Astrocyte of the cerebellum (primary cell): ENCODE measurements at regions not wholly inside any gene's neighbourhood (a gene's known extent, or its start where the extent isn't known, plus 50 kb on each side); places are given as distances from the start of the nearest gene placed in this dataset.

Experiments used
- DNase-seq: peaks from one replicate; pipeline ENCODE4 v3.0.0-alpha.2; 2011; ENCODE audit warnings: low read depth
- H3K4me3 ChIP-seq: 2 replicates; pipeline ENCODE4 v1.5.1; 2011; ENCODE audit warnings: mild to moderate bottlenecking, low read depth, low read length, moderate library complexity
- in situ Hi-C: cut with HindIII; loops from 2 replicates; pipeline ENCODE4 v1.10.0; 2017; ENCODE audit warnings: low sequenced_read_pairs
- TF ChIP-seq, protein P1 (sequence below): IDR thresholded peaks from 2 replicates; pipeline ENCODE4 v1.5.1; 2012; ENCODE audit warnings: low read length, low read depth, moderate library complexity, mild to moderate bottlenecking; ENCODE audit errors: missing control alignments

DNA sequence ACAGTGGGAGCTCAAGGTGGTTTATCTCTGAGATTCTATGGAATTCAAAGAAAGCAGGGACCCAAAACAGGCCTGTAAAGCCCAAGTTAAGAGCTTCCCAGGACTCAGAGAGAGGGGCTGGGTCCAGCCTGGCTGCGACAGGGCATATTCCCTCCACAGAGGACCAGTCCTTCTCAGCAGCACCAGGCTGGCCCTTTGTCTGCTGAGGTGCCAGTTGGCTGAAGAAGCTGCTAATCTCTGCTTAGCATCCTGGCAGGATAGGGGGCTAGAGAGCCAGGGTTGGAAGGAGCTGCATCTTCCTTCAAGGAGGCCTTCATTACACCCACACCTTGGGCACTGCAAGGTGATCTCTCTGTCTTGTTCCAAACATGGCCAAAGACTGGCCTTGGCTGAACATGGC is 68.3 kb upstream of the TUNAR start:
- TF ChIP-seq, protein P1, sequence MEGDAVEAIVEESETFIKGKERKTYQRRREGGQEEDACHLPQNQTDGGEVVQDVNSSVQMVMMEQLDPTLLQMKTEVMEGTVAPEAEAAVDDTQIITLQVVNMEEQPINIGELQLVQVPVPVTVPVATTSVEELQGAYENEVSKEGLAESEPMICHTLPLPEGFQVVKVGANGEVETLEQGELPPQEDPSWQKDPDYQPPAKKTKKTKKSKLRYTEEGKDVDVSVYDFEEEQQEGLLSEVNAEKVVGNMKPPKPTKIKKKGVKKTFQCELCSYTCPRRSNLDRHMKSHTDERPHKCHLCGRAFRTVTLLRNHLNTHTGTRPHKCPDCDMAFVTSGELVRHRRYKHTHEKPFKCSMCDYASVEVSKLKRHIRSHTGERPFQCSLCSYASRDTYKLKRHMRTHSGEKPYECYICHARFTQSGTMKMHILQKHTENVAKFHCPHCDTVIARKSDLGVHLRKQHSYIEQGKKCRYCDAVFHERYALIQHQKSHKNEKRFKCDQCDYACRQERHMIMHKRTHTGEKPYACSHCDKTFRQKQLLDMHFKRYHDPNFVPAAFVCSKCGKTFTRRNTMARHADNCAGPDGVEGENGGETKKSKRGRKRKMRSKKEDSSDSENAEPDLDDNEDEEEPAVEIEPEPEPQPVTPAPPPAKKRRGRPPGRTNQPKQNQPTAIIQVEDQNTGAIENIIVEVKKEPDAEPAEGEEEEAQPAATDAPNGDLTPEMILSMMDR: no peak
- DNase-seq: no peak
- in situ Hi-C loops: no loop called here
- H3K4me3 ChIP-seq: no peak overlapping the region

DNA sequence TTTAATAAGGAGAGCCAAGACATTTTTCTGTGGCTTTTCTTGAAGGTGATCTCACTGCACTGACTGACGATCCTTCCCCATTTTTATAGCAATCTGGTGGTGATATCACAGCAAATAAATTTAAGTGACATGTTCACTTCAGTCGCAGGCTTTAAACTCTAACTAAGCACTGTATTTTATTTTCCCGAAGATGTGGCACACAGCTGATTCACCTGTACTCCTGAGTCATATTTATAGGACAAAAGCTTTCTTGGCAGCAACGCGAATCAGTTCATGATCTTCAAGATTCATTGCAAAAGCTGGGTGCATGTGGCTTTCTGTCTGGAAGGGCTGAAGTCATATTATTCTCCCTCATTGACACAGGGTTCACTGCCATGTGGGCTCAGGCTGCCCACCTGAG is 79.8 kb upstream of the TUNAR start:
- TF ChIP-seq, protein P1: no peak
- in situ Hi-C loops: no loop called here
- H3K4me3 ChIP-seq: no peak overlapping the region

DNA sequence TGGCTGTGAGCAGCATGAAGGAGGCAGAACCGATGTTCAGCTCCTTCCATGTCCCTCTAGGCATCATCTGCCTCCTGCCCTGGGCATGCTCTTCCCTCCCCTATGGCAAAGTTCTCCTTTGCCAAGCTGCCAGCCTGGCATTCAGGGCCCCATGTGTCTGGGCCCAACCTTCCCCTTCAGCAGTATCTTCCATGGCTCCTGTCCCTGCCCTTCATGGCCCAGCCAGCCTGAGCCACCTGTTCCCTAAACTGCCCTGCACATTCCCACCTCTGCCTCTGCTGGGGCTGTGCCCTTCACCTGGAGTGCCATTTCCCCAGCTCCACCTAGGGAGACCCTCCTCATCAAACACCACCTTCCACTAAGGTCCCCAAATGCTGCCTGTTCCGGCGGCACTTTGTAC is 74.0 kb upstream of the TCL1A start:
- TF ChIP-seq, protein P1: no peak
- in situ Hi-C loops: no loop called here
- no peak overlapping the region for H3K4me3 ChIP-seq
- DNase-seq: no peak

More for the DNA sequence above, 79.8 kb upstream of the TUNAR start:
- no peak for DNase-seq

DNA sequence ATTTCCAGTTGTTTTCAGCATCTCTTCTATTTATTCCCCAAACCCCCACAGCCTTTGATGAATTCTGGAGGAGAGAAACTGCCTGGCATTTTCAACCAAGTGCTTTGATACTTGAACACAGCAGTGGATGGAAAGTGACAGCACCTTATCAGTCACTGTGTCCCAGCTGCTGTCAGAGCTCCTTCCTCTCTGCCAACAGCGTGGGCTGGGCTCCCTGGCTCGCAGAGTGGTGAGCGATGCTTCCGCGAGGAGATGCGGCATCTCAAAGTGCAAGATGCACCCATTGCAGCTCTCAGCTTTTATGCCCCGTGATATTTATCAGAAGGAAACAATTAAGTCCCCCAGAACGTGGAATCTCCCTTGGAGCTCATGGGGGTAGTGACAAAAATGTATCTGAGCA is 72.6 kb upstream of the TCL1A start:
- TF ChIP-seq, protein P1: no peak
- DNase-seq: no peak
- in situ Hi-C loops: no loop called here
- no peak overlapping the region for H3K4me3 ChIP-seq

DNA sequence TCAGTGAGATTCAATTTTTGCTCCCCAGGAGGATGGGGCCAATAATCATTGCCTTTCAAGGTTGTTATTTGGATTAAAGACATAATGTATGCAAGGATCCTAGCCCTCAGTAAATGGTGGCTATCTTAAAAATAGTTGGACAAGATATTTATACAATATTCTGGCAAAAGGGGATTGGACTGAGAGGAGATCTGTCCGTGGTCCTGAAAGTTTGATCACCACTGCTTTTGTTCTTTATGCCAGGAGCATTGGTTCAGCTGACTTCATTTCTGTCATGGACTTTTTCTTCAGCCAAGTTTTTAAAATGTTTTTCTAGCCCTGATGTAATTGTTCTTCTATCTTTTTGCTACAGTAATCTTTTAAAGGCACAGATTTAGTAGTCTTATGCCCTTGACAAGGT is 70.2 kb upstream of the TCL1A start:
- no peak overlapping the region for H3K4me3 ChIP-seq
- TF ChIP-seq, protein P1: no peak
- DNase-seq: peak; percentile 16
- in situ Hi-C loops: no loop called here

DNA sequence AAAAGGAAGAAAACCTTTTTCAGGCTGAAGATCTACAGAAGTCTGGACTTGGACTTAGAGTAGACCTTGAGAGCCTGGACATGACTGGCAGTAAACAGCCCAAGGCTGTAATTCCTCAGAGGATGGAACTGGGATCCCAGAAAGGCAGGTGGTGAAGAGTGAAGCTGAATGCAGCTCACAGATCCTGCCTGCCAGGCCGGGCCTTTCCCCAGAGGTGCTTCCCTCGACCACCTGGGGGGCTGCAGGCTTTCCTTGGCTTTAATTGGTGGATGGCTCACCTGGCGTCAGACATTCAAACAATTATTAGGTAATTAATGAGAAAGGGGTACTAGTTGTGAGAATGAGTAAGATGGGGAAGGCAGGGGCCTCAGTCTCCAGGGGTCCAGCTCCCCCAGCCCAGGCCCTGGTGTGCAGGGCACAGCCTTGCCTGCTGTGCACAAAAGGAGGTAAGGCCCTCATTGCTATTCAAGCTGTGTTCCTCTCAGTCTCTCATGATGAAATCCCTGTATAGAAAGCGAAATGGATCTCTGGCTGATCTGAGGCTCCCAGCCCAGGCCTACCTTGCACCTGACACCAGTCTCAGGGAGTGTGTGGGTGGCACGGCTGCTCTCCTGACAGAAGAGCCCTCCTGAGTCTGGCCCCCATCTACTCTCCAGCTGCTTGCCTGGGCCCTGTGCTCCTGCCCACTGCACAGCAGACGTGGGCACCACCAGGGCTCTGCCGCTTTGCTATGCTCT is 63.0 kb upstream of the TCL1A start:
- DNase-seq: no peak
- no peak overlapping the region for H3K4me3 ChIP-seq
- TF ChIP-seq, protein P1: no peak
- in situ Hi-C loops: no loop called here
